Tibial nerve (tissue), 4 donors: ENCODE measurements at regions not wholly inside any gene's neighbourhood (a gene's known extent, or its start where the extent isn't known, plus 50 kb on each side); places are given as distances from the start of the nearest gene placed in this dataset.

Experiments
- CTCF ChIP-seq, 5 experiments: fragments of 200-600 bp in 3 of 5; fragments of 450-650 bp in 2 of 5; sonication (generic) in 3 of 5; IDR thresholded peaks; one replicate each; pipeline ENCODE4 v1.5.1; 2016 to 2019; ENCODE audit warnings: antibody characterized with exemption in 5 of 5, mild to moderate bottlenecking in 3 of 5, moderate library complexity in 2 of 5
- EP300 ChIP-seq, 2 donors: sonication (generic); formaldehyde crosslinking; IDR thresholded peaks; one replicate each; pipeline ENCODE4 v1.6.1; 2017; ENCODE audit warnings: antibody characterized with exemption in 2 of 2, mild to moderate bottlenecking in 1 of 2
- POLR2A ChIP-seq, 2 donors: fragments of 450-650 bp; IDR thresholded peaks; one replicate each; pipeline ENCODE4 v1.6.1; 2017; ENCODE audit warnings: antibody characterized with exemption in 2 of 2, mild to moderate bottlenecking in 2 of 2, moderate library complexity in 2 of 2

- TF ChIP-seq CTCF (IDR thresholded peaks at IDR 0.05) (no peak), POLR2A (IDR thresholded peaks at IDR 0.05) (no peak), EP300 (IDR thresholded peaks at IDR 0.05) (no peak)
These were observed 201.1 kb downstream of the ETNK1 start for GRCh38 chr12:22826026-22826425.
